K562 (cell line): ENCODE measurements at regions not wholly inside any gene's neighbourhood (a gene's known extent, or its start where the extent isn't known, plus 50 kb on each side); places are given as distances from the start of the nearest gene placed in this dataset.

Source experiments
- E2F4 ChIP-seq: sonication (generic); formaldehyde crosslinking; IDR thresholded peaks from 2 replicates; pipeline ENCODE4 v1.8.0; 2022; ENCODE audit warnings: mild to moderate bottlenecking, low read depth, missing genetic modification reagents
- MEIS2 ChIP-seq: fragments of 450-650 bp; IDR thresholded peaks from 2 replicates; pipeline ENCODE4 v1.6.1; 2014; ENCODE audit warnings: mild to moderate bottlenecking; ENCODE audit not compliant: partially characterized antibody
- MXI1 ChIP-seq: IDR thresholded peaks from 2 replicates; pipeline ENCODE4 v1.6.1; 2011; ENCODE audit warnings: low read depth, mild to moderate bottlenecking, improper control_type of control experiment, low read length
- PTBP1 ChIP-seq: fragments of 200-400 bp; formaldehyde crosslinking; IDR thresholded peaks from 2 replicates; pipeline ENCODE4 v1.6.1; 2017; ENCODE audit warnings: low read depth, low read length
- RBM39 ChIP-seq: fragments of 200-400 bp; formaldehyde crosslinking; optimal IDR thresholded peaks from 2 replicates; pipeline ENCODE3; 2018; ENCODE audit warnings: low read depth, low read length
- SP2 ChIP-seq: IDR thresholded peaks from 2 replicates; pipeline ENCODE4 v1.6.1; 2011; ENCODE audit warnings: mild to moderate bottlenecking, low read depth, low read length, moderate library complexity; ENCODE audit not compliant: poor library complexity, severe bottlenecking; ENCODE audit errors: extremely low read depth
- TCF7L2 ChIP-seq: fragments of 150-350 bp; IDR thresholded peaks from 2 replicates; pipeline ENCODE4 v1.6.1; 2016; ENCODE audit warnings: low read depth, mild to moderate bottlenecking, low read length, moderate library complexity

GRCh38 chr2:146193619-146194018 is 1651.2 kb upstream of the ACVR2A start:
- no peak for TF ChIP-seq SP2
- TF ChIP-seq TCF7L2, result no peak
- TF ChIP-seq E2F4 (CRISPR knock-in tag), result no peak
- TF ChIP-seq MEIS2, result no peak
- TF ChIP-seq PTBP1, result no peak
- no peak for TF ChIP-seq MXI1
- TF ChIP-seq RBM39, result no peak
